ENCODE measurements at regions not wholly inside any gene's neighbourhood (a gene's known extent, or its start where the extent isn't known, plus 50 kb on each side); places are given as distances from the start of the nearest gene placed in this dataset.

GRCh38 chr3:189049458-189050236 lies 122.1 kb upstream of the TPRG1 start:
- no peak for DNase-seq

GRCh38 chr3:189053322-189053721 lies 118.4 kb upstream of the TPRG1 start:
- DNase-seq: no peak

- no peak for DNase-seq
Observed at GRCh38 chr3:189056646-189057335, 115.0 kb upstream of the TPRG1 start.

GRCh38 chr3:189057369-189057768 lies 114.4 kb upstream of the TPRG1 start:
- no peak for DNase-seq

GRCh38 chr3:189058071-189058470 lies 113.7 kb upstream of the TPRG1 start:
- DNase-seq: no peak

DNA sequence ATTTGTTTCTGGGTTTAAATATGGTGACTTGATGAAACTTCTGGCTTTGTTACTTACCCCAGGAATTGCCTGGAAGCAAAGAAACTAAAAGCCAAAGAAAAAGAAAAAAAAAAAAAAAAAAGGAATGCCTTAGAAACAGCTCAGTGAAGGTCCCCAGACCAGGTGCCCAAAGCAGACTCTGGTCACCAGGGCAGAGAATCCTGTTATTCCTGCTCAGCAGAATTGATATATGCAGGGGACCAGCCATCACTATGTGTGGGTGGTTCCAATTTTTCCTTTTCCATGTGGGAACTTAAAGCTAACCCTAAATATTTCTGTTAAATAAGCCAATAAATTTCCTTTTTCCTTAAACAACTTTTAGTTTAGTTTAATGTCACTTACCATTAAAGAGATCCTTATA lies 100.8 kb upstream of the TPRG1 start:
- DNase-seq: no peak

- no peak for DNase-seq
Observed at GRCh38 chr3:189071446-189071845, 100.3 kb upstream of the TPRG1 start.

- DNase-seq: no peak
Observed at GRCh38 chr3:189076449-189076848, 95.3 kb upstream of the TPRG1 start.

GRCh38 chr3:189080745-189081144 lies 91.0 kb upstream of the TPRG1 start:
- no peak for DNase-seq

GRCh38 chr3:189082666-189083427 lies 88.9 kb upstream of the TPRG1 start:
- DNase-seq: no peak

DNA sequence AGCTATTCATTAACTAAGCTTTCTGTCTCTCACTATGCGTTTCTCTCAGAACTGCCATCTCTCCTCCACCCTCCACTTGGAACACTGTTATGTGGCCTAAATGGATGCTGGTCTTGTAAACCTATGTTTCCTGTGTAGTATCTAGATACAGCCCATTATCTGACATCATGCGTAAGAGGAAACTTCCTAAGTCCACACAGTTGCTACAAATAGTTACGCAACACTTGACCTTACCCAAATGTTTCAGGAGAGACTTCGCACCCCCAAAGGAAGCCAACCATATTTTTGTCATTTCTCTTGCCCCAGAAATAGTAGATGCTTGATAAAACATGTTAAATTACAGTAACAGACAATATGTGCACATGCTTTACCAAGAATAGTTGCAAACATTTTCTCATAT lies 87.2 kb upstream of the TPRG1 start:
- no peak for DNase-seq

DNA sequence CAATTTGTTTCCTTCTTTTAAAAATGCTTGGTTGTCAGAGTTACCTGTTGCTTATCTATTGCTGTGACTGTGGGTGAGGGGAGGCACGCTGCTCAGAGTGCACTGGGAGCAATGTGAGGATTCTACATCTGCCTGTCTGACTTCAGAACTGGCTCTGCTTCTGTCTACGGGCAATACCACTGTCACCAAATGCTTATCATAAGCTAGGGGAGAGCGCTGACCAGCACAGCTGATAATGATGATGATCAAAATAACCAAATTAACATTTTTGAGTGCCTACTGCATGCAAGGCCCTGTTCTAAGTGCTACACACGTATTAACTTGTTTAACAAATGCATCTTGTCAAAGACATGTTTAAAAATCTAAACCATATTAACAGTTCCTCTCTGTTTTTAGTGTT lies 79.2 kb upstream of the TPRG1 start:
- no peak for DNase-seq

DNA sequence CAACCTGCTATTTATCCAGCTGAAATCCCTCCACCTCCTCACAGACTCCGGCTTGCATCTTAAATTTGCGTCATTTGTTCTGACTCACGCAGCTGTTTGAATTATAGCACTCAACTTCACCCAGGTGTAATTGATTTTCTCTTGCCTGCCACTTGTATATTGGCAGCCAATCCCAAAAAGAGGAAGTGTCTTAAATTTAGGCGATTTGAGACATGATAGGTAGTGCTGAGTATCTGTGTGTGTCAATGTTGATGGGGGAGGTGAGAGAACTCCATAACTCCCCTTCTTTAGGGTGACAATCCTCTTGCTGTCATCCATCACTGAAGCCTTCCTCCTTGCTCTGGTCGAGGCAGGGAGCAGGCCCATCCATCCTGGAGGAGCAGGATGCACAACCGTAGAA lies 77.2 kb upstream of the TPRG1 start:
- no peak for DNase-seq

DNA sequence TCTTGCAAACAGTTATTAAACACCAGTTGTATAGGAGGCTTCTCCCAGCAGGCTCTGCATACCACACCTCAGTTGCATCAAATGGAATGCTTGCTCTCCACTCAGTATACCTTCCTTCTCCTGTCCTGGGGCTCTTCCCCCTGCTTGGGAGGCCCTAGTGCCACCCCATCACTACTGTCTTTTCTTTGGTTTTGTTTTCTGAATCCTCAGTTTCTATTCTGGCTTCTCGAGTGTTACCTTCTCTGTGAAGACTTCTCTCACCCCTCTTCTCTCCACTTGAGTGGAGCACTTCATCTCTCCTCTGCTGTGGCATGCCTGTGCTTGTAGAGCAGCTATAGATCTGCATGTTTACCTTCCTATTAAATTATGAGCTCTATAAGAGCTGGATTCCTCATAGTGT lies 75.7 kb upstream of the TPRG1 start:
- DNase-seq: no peak

DNA sequence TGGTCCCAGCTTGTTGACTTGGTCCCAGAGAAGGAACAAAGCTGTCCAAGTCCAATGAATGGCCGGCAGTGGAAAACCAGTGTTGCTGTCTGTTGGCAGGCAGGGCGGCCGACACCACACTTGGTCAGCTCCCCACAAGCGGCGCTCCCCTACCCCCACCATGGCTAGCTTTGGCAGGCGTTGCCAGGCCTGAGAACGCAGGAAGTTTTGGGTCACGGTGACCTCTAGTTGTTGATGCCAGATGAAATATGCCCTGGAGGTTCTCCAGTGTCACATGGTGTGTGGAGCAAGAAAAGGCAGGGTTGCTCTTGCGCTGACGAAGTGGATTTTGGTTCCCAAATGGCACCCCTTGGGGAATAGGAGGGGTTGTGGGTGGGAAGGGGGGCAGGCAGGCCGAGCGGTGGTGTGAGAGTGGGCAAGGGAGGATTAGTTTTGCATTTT lies 72.7 kb upstream of the TPRG1 start:
- no peak for DNase-seq

DNA sequence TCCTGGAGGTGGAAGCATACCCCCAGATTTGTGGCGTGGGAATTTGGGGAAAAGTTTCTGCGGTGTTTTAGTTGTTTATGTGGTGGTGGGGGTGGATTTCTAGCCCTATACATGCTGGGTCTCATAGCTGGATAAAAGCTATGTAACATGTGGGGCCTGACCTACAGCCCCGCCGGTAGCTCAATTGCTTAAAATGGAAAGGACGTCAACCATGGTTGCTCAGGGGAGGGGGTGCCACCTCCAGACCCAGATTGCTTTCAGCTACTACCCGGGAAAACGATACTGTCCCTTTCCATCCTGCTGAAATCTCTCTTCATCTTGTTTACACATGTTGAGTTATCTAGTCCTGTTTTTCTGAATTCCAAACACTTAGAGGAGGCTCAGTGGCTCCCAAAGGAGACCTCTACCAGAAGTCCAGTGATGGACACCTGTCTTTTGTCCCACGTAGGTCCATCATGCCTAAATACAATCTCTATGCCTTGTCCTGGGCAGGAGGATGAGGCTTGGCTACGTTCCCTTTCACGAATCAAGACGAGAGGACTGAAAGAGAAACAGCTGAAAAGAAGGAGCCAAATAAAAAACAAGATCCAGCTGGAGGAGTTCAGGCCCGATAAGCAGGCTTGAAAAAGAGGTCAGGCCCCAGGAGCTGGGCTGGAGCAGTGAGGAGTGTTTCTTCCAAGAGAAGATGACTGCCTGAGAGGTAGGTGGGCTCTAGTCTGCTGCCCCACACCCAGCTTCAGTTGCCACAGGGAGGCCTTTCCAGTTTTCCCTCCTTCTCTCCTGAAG lies 72.1 kb upstream of the TPRG1 start:
- DNase-seq: no peak

- DNase-seq: no peak
Observed at GRCh38 chr3:189100866-189101265, 70.9 kb upstream of the TPRG1 start.

DNA sequence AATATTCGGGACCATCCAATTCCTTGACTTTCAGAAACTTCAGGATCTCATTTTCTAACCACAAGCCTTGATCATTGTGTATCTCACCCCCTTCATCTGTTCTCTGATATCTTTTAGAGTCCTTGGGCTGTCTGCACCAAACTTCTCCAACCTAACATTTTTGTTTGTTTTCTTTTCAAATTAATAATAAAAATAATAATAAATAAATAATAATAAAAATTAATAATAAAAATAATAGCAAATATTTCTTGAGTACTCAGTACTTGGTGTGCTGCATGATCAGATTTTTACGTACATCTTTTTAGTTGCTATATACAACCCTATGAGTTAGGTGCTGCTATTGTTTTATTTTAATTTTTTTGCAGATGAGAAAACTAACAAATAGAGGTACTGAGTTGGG lies 70.2 kb upstream of the TPRG1 start:
- DNase-seq: no peak

DNA sequence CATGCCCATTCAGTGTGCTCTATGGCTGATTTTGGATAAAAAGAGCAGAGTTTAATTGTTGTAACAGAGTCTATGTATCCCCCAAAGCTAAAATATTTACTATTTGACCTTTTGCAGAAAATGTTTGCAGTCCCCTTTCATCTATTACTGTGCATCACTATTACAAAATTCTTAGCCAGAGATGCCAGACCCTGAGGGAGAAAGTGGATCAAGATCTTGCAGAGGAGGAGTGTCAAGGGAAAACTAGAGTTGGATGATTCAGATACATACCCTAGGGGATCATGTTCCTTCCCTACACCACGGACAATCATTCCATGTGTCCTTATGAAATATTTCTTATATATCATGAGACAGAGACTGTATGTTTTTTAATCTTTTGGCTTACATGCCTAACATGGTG lies 68.6 kb upstream of the TPRG1 start:
- DNase-seq: no peak

GRCh38 chr3:189108067-189108466 lies 63.7 kb upstream of the TPRG1 start:
- no peak for DNase-seq

GRCh38 chr3:189108735-189109134 lies 63.0 kb upstream of the TPRG1 start:
- DNase-seq: peak; percentile 72

- DNase-seq: no peak
Observed at GRCh38 chr3:189109145-189109544, 62.6 kb upstream of the TPRG1 start.

DNA sequence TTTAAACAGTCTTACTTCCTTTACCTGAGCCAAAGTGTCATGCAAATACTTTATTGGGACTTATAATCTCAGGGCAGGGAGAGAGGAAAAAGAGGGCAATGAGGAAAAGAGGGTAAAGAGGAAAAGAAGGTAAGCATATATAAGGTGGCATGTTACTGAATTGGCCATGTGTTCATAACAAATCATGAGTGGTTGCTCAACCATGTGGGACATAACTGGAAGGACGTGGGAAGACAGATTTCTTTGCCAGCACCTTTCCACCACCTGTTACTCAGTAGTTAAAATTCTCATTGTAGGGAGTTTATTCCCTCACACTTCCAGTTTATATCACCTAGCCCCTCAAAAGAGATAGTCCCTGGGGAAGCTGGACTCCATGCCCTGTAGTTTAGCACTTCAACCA lies 54.7 kb upstream of the TPRG1 start:
- DNase-seq: no peak
